C4-2B (cell line): ENCODE measurements at regions not wholly inside any gene's neighbourhood (a gene's known extent, or its start where the extent isn't known, plus 50 kb on each side); places are given as distances from the start of the nearest gene placed in this dataset.

Source experiments
- H3K27ac ChIP-seq: fragments of 450-650 bp; 2 replicates; pipeline ENCODE4 v1.5.1; 2017
- CTCF ChIP-seq: fragments of 450-650 bp; conservative IDR thresholded peaks from 2 replicates; pipeline ENCODE4 v1.5.1; 2017; ENCODE audit warnings: mild to moderate bottlenecking
- ZFX ChIP-seq: fragments of 450-650 bp; IDR thresholded peaks from 2 replicates; pipeline ENCODE4 v1.6.1; 2017

GRCh38 chr3:102078854-102079808 lies 229.8 kb downstream of the NFKBIZ start:
- no peak for TF ChIP-seq CTCF
- TF ChIP-seq ZFX: no peak
- no peak overlapping the region for H3K27ac ChIP-seq

DNA sequence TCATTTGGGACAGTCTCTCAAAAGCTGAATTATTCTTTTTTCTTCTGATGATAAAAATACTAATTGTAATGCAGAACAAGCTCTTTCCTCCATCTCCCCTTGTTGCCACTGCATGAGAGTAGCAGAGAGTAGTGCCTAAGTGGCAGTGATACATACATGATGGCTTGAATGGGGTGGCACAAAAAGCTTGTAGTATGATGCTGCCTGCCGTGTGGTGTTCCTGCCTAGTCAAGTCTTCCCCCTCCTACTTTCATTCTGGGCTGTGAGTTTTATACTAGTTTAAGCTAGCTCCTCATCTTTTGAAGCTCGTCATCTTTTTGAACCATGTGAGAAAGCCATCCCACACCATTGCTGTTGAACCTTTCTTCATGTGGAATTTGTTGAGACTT lies 230.5 kb downstream of the NFKBIZ start:
- no peak overlapping the region for H3K27ac ChIP-seq
- TF ChIP-seq ZFX: no peak

- H3K27ac ChIP-seq: no peak overlapping the region
- TF ChIP-seq ZFX (no peak), CTCF (no peak)
Observed at GRCh38 chr3:102081572-102082289, 232.4 kb downstream of the NFKBIZ start.

GRCh38 chr3:102083473-102083872 lies 234.2 kb downstream of the NFKBIZ start:
- TF ChIP-seq CTCF: no peak
- TF ChIP-seq ZFX: no peak
- no peak overlapping the region for H3K27ac ChIP-seq

DNA sequence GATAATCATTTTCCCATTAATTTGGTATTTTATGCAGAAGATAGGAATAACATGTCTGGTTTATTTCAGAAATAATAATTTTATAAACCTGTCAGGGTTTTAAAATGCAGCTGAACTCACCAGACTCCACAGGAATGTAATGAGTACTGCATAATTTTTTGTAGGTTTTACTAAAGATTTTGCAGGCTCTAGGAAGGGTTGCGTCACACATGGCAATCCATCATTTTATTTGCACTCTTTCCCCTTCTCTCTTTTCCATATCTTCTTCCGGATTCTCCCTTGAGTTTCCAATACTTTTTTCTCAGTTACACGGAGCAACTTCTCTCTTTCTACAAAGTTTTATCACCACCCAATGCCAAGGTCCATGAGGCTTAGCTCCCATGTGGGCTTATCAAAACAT lies 234.7 kb downstream of the NFKBIZ start:
- TF ChIP-seq ZFX (no peak), CTCF (no peak)
- no peak overlapping the region for H3K27ac ChIP-seq

- TF ChIP-seq ZFX: no peak
- no peak for TF ChIP-seq CTCF
- H3K27ac ChIP-seq: no peak overlapping the region
Observed at GRCh38 chr3:102084704-102085103, 235.4 kb downstream of the NFKBIZ start.

- H3K27ac ChIP-seq: no peak overlapping the region
- no peak for TF ChIP-seq CTCF
- no peak for TF ChIP-seq ZFX
Observed at GRCh38 chr3:102085431-102086176, 236.3 kb downstream of the NFKBIZ start.
